Activated CD8-positive, alpha-beta T cell treated with anti-CD3 and anti-CD28 coated beads for 36 hours (primary cell): ENCODE measurements at regions not wholly inside any gene's neighbourhood (a gene's known extent, or its start where the extent isn't known, plus 50 kb on each side); places are given as distances from the start of the nearest gene placed in this dataset.
"Not testable (repeated sequence)": the region's sequence is repeated elsewhere in the genome, so short reads cannot be mapped to it uniquely, and the experiment has no call there.

Source experiments
- ATAC-seq: fragments of 200-7000 bp; cut with Tn5 transposase; one replicate; pipeline ENCODE4 v1.10.0; 2021; ENCODE audit warnings: mild to moderate bottlenecking, moderate library complexity
- CTCF ChIA-PET: fragments of 350-600 bp; sonication (Branson Sonifier 250); formaldehyde crosslinking; loops from one replicate; lab custom pipeline; 2021; ENCODE audit warnings: antibody characterized with exemption; lab: Charles Lee
- POLR2A ChIA-PET: fragments of 350-600 bp; sonication (Branson Sonifier 250); formaldehyde crosslinking; loops from one replicate; lab custom pipeline; 2021; ENCODE audit warnings: antibody characterized with exemption; lab: Charles Lee
- DNase-seq: peaks from one replicate; pipeline ENCODE4 v3.0.0-alpha.2; 2020
- H3K27ac Mint-ChIP-seq: one replicate; pipeline ENCODE4 v1.8.0; 2021; ENCODE audit warnings: mild to moderate bottlenecking, mixed read lengths
- H3K27me3 Mint-ChIP-seq: one replicate; pipeline ENCODE4 v1.8.0; 2021; ENCODE audit warnings: mixed read lengths
- H3K36me3 Mint-ChIP-seq: one replicate; pipeline ENCODE4 v1.8.0; 2021; ENCODE audit warnings: low read depth, mixed read lengths
- H3K4me1 Mint-ChIP-seq: one replicate; pipeline ENCODE4 v1.8.0; 2021; ENCODE audit warnings: low read depth, mixed read lengths
- H3K4me3 Mint-ChIP-seq: one replicate; pipeline ENCODE4 v1.8.0; 2021; ENCODE audit warnings: mild to moderate bottlenecking, moderate library complexity, mixed read lengths
- H3K9me3 Mint-ChIP-seq: one replicate; pipeline ENCODE4 v1.8.0; 2021; ENCODE audit warnings: mixed read lengths
- intact Hi-C: fragments of 100-400 bp; cut with micrococcal nuclease; formaldehyde crosslinking; loops from one replicate; pipeline ENCODE4 v1.10.0; 2022
- TF ChIP-seq, protein P1 (sequence below): fragments of 200-600 bp; IDR thresholded peaks from one replicate; pipeline ENCODE4 v1.8.0; 2022; ENCODE audit warnings: antibody characterized with exemption, mild to moderate bottlenecking

DNA sequence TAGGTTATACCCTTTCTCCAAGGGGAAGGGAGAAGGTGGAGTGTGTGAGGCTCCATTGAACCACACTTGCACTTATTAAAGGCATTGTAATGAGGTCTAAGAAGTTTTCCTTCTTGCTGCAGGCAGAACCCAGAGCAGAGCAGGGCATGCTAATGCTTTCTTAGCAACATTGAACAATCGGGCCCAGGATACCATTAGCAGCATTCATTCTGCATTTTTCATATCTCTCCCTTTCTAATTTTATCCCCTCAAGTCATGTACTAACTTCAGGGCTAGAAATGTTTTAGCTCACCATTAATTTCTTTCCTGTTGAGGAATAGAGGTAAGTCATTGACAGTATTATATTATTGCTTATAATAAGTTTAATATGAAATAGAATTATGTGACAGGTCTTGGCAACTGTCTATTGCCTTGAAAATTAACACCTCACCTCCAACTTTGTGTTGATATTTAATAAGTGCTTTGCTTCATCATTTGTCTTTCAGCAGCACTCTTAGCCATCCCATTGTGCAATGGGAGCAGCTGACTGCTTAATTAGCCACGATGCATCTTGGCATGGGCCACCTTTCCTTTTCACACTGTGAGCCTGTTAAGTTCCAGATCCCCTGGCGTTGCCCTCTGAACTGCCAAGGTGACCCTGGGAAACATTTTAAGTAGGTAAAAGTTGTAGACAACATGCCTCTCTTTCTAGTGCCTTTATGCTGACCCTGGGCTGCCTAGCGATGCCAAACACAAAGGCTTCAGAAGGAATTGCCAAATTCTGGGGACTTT lies 300.8 kb upstream of the MEX3C start:
- TF ChIP-seq, protein P1, sequence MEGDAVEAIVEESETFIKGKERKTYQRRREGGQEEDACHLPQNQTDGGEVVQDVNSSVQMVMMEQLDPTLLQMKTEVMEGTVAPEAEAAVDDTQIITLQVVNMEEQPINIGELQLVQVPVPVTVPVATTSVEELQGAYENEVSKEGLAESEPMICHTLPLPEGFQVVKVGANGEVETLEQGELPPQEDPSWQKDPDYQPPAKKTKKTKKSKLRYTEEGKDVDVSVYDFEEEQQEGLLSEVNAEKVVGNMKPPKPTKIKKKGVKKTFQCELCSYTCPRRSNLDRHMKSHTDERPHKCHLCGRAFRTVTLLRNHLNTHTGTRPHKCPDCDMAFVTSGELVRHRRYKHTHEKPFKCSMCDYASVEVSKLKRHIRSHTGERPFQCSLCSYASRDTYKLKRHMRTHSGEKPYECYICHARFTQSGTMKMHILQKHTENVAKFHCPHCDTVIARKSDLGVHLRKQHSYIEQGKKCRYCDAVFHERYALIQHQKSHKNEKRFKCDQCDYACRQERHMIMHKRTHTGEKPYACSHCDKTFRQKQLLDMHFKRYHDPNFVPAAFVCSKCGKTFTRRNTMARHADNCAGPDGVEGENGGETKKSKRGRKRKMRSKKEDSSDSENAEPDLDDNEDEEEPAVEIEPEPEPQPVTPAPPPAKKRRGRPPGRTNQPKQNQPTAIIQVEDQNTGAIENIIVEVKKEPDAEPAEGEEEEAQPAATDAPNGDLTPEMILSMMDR = no peak
- ATAC-seq (no peak), DNase-seq (no peak)
- no peak overlapping the region for H3K27ac Mint-ChIP-seq
- ChIA-PET CTCF (no interaction called here), POLR2A (interaction anchor here (0.8 kb wide), 1 partner anchor 100 kb away, joined by 3 read pairs; no protein-coding TSS in a partner anchor)
- intact Hi-C loops = no loop called here
- no peaks in the 10 kb centered on the region for H3K4me1 Mint-ChIP-seq
- no peaks in the 10 kb centered on the region for H3K36me3 Mint-ChIP-seq
- H3K4me3 Mint-ChIP-seq = no peak overlapping the region
- no peaks in the 10 kb centered on the region for H3K9me3 Mint-ChIP-seq
- no peaks in the 10 kb centered on the region for H3K27me3 Mint-ChIP-seq

DNA sequence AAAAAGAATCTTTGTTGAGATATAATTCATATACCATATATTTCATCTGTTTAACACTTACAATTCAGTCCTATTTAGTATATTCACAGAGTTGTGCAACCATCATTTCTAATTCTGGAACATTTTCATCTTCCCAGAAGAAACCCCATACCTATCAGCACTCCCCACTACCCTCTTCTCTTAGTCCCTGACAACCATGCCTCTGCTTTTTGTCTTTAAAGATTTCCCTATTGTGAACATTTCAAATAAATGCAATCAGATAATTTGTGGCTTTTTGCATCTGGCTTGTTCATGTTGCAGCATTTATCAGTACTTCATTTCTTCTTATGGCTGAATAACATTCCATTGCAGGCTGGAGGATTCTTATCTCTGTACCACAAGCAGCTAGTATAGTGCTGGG lies 305.9 kb upstream of the MEX3C start:
- Mint-ChIP-seq H3K4me1 (no peaks in the 10 kb centered on the region), H3K27ac (no peak overlapping the region), H3K27me3 (no peaks in the 10 kb centered on the region), H3K4me3 (no peak overlapping the region), H3K9me3 (peaks cover 8% of the 10 kb centered on the region), H3K36me3 (no peaks in the 10 kb centered on the region)
- ChIA-PET CTCF (no interaction called here), POLR2A (no interaction called here)
- TF ChIP-seq, protein P1 = no peak
- intact Hi-C loops = no loop called here
- ATAC-seq = no peak
- no peak for DNase-seq

DNA sequence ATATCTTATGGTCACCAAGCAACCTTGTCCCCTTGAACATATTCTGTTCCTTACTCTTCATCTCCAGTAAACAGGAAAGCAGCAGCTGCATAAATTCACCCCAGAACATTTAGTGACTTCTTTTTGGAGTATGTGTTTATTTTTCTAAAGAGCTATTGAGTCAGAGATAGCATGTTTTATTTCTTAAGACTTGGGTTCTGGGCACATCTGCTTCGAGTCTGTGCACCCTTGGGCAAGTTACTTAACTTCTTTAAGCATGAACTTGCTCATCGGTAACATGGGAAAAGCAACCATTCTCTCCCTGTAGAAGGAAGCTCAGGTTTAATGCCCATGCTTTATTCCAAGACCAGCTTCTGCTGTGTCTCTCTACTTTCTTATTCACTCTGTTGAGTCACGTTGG lies 309.3 kb upstream of the MEX3C start:
- H3K9me3 Mint-ChIP-seq = peaks cover 13% of the 10 kb centered on the region
- intact Hi-C loops = no loop called here
- H3K36me3 Mint-ChIP-seq = no peaks in the 10 kb centered on the region
- ATAC-seq = no peak
- CTCF ChIA-PET = no interaction called here
- no peaks in the 10 kb centered on the region for H3K4me1 Mint-ChIP-seq
- H3K27ac Mint-ChIP-seq = no peak overlapping the region
- H3K27me3 Mint-ChIP-seq = peaks cover under 1% of the 10 kb centered on the region
- DNase-seq = no peak
- POLR2A ChIA-PET = no interaction called here
- TF ChIP-seq, protein P1 = no peak
- no peak overlapping the region for H3K4me3 Mint-ChIP-seq

DNA sequence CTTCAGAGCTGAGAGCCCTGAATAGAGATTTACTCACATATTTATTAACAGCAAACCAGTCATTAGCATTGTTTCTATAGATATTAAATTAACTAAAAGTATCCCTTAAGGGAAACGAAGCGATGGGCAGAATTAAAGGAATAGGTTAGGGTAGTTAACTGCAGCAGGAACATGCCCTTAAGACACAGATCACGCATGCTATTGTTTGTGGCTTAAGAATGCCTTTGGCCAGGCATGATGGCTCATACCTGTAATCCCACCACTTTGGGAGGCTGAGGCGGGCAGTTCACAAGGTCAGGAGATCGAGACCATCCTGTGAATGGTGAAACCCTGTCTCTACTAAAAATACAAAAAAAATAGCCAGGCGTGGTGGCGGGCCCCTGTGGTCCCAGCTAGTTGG lies 310.9 kb upstream of the MEX3C start:
- H3K36me3 Mint-ChIP-seq, POLR2A ChIA-PET, ATAC-seq, H3K27ac Mint-ChIP-seq, DNase-seq, H3K27me3 Mint-ChIP-seq, H3K4me1 Mint-ChIP-seq, CTCF ChIA-PET, intact Hi-C loops, H3K4me3 Mint-ChIP-seq: not testable (repeated sequence)
- peaks cover 13% of the 10 kb centered on the region for H3K9me3 Mint-ChIP-seq

DNA sequence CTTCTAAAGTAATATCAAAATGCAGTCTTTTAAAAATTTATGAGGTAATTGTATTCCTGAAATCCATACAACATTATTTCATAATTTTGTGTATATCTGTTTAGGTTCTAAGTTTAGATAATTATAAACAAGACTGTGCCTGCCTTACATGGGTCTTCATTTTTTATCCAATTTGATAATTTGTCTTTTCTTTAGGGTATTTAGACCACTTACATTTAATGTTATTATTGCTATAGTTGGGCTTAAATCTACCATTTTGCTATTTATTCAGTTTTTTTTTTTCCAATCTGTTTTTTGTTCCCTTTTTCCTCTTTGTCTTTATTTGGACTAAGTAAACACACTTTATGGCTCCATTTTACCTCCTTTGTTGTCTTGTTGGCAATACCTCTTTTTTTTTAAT lies 312.5 kb upstream of the MEX3C start:
- ChIA-PET CTCF (no interaction called here), POLR2A (no interaction called here)
- no peak overlapping the region for H3K4me3 Mint-ChIP-seq
- intact Hi-C loops = no loop called here
- DNase-seq (no peak), ATAC-seq (no peak)
- no peak overlapping the region for H3K27ac Mint-ChIP-seq
- TF ChIP-seq, protein P1 = no peak
- H3K4me1 Mint-ChIP-seq = no peaks in the 10 kb centered on the region
- no peaks in the 10 kb centered on the region for H3K36me3 Mint-ChIP-seq
- peaks cover 13% of the 10 kb centered on the region for H3K9me3 Mint-ChIP-seq
- H3K27me3 Mint-ChIP-seq = peaks cover 2% of the 10 kb centered on the region
